GM19397 (cell line): ENCODE measurements at regions not wholly inside any gene's neighbourhood (a gene's known extent, or its start where the extent isn't known, plus 50 kb on each side); places are given as distances from the start of the nearest gene placed in this dataset.
"Not testable (repeated sequence)": the region's sequence is repeated elsewhere in the genome, so short reads cannot be mapped to it uniquely, and the experiment has no call there.

ENCODE experiments used
- ATAC-seq: cut with Tn5 transposase; IDR thresholded peaks from one replicate; pipeline ENCODE4 v1.9.1; 2021; ENCODE audit warnings: mild to moderate bottlenecking, moderate library complexity; ENCODE audit not compliant: unreplicated experiment

GRCh38 chr17:70683936-70684335 is 514.6 kb downstream of the KCNJ2 start:
- no peak for ATAC-seq

GRCh38 chr17:70687421-70687820 is 518.1 kb downstream of the KCNJ2 start:
- no peak for ATAC-seq

DNA sequence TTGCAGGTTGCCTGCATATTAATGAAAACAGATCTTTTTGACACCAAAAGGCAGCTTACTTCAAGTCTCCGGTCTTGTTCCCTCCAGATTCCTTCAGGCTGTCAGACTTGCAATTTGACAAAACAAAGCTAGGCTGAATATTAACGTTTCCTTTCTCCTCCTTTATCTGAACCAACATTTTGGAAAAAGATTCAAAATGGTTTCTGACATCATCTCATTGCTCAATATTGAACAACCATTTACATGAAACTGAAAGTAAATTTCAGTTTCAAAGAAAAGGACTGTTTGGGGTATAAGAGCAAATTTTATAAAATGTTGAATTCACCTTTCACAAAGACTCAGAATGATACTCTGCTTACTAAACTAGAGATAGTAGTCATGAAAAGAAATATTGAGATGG is 521.8 kb downstream of the KCNJ2 start:
- no peak for ATAC-seq

- ATAC-seq: no peak
Measured at GRCh38 chr17:70699408-70699807, 530.1 kb downstream of the KCNJ2 start.

- ATAC-seq: no peak
Measured at GRCh38 chr17:70702683-70703255, 533.4 kb downstream of the KCNJ2 start.

DNA sequence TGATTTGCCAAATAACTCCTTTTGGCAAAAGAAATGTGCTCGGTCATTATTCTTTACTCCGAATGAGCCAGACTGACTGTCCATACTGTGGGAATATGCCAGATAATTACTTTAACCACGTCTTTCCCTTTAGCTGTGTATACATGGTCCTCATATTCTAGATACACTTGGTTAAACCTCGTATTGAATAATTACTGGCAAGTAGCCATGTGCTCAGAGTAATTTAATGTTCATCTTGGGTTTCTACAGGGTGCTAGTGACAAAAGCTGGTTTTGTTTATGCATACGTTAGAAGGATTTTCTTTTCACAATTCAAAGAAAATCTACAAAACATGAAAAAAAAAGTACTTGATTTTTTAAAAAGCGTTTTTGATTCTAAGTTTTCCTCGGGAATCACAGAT is 540.3 kb downstream of the KCNJ2 start:
- no peak for ATAC-seq

DNA sequence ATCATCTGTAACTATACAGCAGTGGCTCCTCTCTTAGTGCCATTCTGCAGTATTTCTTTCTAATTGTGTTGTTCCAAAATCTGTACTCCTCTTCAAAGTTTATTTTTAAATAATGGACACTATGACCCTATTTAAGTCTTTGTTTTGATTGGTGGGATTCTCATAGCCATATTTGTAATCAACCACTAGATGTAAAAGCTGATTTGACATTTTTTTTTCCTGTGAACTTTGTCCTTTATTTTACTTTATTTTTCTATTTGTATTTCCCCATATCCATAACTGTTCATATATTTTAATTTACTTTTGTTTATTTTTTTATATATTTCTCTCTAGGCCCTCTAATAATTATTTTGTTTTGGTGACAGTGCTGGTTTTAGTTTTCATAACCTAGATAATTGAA is 544.4 kb downstream of the KCNJ2 start:
- ATAC-seq: no peak

DNA sequence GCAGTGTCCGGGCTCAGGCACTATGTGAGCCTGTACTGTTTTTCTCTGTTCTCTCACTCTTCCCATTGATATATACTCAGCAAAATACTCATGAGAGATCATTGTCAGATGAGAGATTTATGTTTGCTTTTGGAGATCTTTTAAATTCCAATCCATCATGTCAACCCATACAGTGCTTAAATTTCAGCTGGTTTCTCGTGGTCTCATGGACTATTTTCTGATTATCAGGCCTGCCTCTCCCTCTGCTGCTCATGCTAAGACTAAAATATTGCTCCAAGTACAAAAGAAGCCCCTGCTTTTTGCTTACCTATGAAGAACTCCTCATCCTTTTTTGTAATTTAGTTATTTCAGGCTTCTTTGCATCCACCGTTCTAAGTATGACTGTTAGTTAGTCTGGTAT is 547.2 kb downstream of the KCNJ2 start:
- ATAC-seq: no peak

DNA sequence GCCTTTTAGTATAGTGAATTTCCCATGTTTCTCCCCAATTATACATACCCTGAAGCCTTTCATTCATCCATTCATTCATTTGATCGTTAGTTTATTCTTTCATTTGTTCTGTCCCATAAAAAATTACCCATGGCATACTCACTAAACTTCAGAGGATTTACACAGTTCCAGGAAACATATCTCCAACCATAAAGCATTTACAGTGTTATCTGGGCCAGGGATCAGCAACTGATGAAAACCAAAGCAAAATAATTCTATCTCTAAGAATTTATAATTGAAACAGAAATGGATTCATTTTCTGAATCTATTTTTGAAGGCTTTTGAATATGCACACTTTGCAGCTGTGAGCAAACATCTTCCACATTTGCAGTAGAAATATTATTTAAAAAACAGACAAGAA is 547.7 kb downstream of the KCNJ2 start:
- ATAC-seq: no peak

DNA sequence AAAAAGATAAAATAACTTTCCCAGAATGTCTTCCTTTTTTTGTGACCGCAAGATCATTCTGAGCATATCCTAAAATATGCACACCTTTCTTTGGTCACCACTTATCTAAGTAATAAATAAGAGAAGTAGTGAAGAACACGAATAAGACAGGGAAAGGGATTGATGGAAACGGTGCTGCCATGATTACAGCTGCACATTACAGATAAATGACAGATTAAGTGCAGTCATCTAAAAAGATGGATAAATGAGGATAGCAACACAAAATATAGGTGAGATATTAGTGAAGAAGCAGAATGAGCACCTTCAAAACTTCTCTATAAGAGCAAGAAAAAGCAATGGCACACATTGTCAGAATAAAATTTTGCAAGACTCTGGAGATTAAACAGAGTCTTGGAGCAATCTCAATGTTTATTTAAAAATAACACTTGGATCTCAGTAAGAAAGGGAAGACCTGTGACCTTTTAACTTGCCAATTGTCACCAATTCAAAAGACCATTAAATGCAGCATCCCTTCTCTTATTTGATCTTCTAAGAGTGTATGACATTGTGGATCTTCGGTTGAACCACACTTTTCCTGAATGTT is 567.1 kb downstream of the KCNJ2 start:
- ATAC-seq: no peak

DNA sequence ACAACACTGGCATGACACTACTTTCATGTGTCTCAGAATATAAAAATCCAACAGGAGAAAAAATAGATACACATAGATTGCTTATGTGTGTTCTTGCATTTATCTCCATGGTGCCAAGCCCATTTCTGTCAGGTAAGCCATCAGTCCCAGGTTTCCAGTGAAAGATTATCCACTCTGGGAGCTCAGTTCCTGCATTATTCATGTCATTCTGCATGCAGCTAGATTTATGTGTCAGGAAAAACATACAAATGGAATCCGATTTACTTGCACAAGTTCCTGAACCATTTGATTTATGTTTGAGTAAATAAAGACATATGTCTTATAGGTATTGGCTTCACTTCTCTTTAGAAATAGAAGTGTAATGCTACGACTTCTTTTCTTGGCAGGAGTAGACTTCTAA is 569.7 kb downstream of the KCNJ2 start:
- ATAC-seq: no peak

DNA sequence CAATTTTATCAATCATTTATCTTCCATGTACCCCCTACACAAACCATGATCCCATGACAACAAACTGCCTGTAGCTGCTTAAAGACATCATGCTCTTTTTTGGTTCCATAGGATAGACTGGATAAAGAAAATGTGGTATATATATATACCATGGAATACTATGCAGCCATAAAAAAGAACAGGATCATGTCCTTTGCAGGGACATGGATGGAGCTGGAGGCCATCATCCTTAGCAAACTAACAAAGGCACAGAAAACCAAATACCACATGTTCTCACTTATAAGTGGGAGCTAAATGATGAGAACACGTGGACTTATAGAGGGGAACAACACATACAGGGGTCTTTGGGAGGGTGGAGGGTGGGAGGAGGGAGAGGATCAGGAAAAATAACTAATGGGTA is 577.2 kb downstream of the KCNJ2 start:
- not testable (repeated sequence) for ATAC-seq

GRCh38 chr17:70750983-70751382 is 581.7 kb downstream of the KCNJ2 start:
- no peak for ATAC-seq

DNA sequence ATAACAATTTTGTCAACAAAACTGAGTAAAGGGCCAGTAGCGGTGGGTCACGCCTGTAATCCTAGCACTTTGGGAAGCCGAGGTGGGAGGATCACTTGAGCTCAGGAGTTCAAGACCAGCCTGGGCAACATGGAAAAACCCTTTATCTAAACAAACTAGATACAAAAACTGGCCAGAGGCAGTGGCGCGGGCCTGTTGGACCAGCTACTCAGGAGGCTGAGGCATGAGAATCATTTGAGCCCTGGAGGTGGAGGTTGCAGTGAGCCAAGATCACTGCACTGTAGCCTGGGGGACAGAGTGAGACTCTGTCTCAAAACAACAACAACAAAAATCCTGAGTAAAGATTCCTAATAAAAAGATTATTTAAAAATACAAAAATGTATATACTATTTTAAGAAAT is 583.1 kb downstream of the KCNJ2 start:
- not testable (repeated sequence) for ATAC-seq

GRCh38 chr17:70752966-70753467 is 583.7 kb downstream of the KCNJ2 start:
- no peak for ATAC-seq

- ATAC-seq: no peak
Measured at GRCh38 chr17:70763018-70763417, 593.7 kb downstream of the KCNJ2 start.

GRCh38 chr17:70767102-70767701 is 597.9 kb downstream of the KCNJ2 start:
- no peak for ATAC-seq

GRCh38 chr17:70769956-70770355 is 600.6 kb downstream of the KCNJ2 start:
- no peak for ATAC-seq

- ATAC-seq: no peak
Measured at GRCh38 chr17:70771804-70772386, 602.6 kb downstream of the KCNJ2 start.

DNA sequence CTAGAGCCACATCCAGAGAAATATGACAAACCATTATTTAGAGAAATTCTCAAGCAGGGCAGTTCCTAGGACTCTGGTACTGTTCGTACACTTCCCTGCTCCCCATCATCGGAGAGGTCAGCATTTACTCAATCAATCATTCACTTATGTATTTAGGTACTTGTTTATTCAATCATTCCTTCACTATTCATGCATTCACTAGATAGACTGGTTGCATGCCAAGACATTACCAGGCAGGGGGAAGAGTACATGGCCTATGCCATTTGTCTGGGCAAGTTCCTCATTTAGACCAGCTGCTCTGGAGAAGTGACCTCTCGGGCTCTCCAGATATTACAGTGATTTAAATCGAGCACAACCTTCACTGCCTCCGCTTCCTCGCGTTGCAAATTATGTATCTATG is 603.4 kb downstream of the KCNJ2 start:
- ATAC-seq: no peak

DNA sequence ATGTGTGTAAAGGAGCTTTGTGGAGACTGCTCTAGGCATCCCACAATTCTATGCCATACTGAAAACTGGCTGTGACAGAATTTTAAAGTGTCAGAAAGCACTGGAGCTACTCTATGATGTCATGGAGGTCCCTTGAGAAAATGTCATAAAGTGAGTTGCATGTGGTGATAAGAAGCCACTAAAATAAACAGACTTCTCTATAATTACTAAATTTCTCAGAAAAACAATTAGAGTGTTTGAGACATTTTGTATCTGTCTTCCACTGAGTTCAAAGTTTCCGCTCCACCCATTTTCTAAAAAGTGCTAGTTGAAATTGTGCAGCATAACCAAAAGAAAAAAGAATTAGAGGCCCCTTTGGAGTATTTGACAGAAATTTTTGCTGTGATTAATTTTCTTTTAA is 603.9 kb downstream of the KCNJ2 start:
- no peak for ATAC-seq
